Brain microvascular endothelial cell (primary cell): ENCODE measurements at regions not wholly inside any gene's neighbourhood (a gene's known extent, or its start where the extent isn't known, plus 50 kb on each side); places are given as distances from the start of the nearest gene placed in this dataset.

Experiments used
- DNase-seq: peaks from one replicate; pipeline ENCODE4 v3.0.0-alpha.2; 2020
- H3K27ac ChIP-seq: fragments of 250-450 bp; sonication (Bioruptor Pico); 2 replicates; pipeline ENCODE4 v1.5.1; 2020; ENCODE audit warnings: mild to moderate bottlenecking, moderate library complexity
- H3K27me3 ChIP-seq: fragments of 250-450 bp; sonication (Bioruptor Pico); replicated peaks from 2 replicates; pipeline ENCODE4 v1.5.1; 2020; ENCODE audit warnings: mild to moderate bottlenecking
- H3K36me3 ChIP-seq: fragments of 250-450 bp; sonication (Bioruptor Pico); replicated peaks from 2 replicates; pipeline ENCODE4 v1.5.1; 2020; ENCODE audit warnings: mild to moderate bottlenecking
- H3K4me3 ChIP-seq: 2 replicates; pipeline ENCODE4 v1.5.1; 2011; ENCODE audit warnings: low read depth, mild to moderate bottlenecking, control low read depth, low read length, moderate library complexity
- CTCF ChIP-seq: IDR thresholded peaks from 2 replicates; pipeline ENCODE4 v1.5.1; 2011; ENCODE audit warnings: low read depth, mild to moderate bottlenecking, moderate library complexity, low read length, control low read depth, inconsistent platforms; ENCODE audit errors: missing control alignments
- in situ Hi-C: cut with HindIII; loops from 2 replicates; pipeline ENCODE4 v1.10.0; 2017; ENCODE audit warnings: low sequenced_read_pairs, low pct_ligation_motif_present

- Histone ChIP-seq H3K27ac (no peak overlapping the region), H3K36me3 (no peaks in the 10 kb centered on the region), H3K27me3 (no peaks in the 10 kb centered on the region), H3K4me3 (no peak overlapping the region)
- in situ Hi-C loops, result no loop called here
- no peak for DNase-seq
- no peak for TF ChIP-seq CTCF
These were observed 335.6 kb upstream of the NOVA1 start for GRCh38 chr14:26933431-26933830.

GRCh38 chr14:26934151-26934550 is 336.3 kb upstream of the NOVA1 start:
- H3K36me3 ChIP-seq, result no peaks in the 10 kb centered on the region

GRCh38 chr14:26935733-26936132 is 337.9 kb upstream of the NOVA1 start:
- TF ChIP-seq CTCF, result no peak
- H3K4me3 ChIP-seq, result no peak overlapping the region
- in situ Hi-C loops, result no loop called here
- no peak overlapping the region for H3K27ac ChIP-seq
- H3K27me3 ChIP-seq, result no peaks in the 10 kb centered on the region
- H3K36me3 ChIP-seq, result no peaks in the 10 kb centered on the region
- no peak for DNase-seq

More at GRCh38 chr14:26934151-26934550, 336.3 kb upstream of the NOVA1 start:
- DNase-seq, result no peak
- TF ChIP-seq CTCF, result no peak
- H3K4me3 ChIP-seq, result no peak overlapping the region
- H3K27ac ChIP-seq, result no peak overlapping the region
- in situ Hi-C loops, result no loop called here
- H3K27me3 ChIP-seq, result no peaks in the 10 kb centered on the region

- in situ Hi-C loops, result no loop called here
- Histone ChIP-seq H3K4me3 (no peak overlapping the region), H3K36me3 (no peaks in the 10 kb centered on the region), H3K27ac (no peak overlapping the region), H3K27me3 (no peaks in the 10 kb centered on the region)
- TF ChIP-seq CTCF, result no peak
- no peak for DNase-seq
These were observed 340.2 kb upstream of the NOVA1 start for GRCh38 chr14:26938054-26938453.

GRCh38 chr14:26939755-26940154 is 341.9 kb upstream of the NOVA1 start:
- no peaks in the 10 kb centered on the region for H3K27me3 ChIP-seq
- in situ Hi-C loops, result no loop called here
- no peaks in the 10 kb centered on the region for H3K36me3 ChIP-seq
- H3K4me3 ChIP-seq, result no peak overlapping the region
- no peak overlapping the region for H3K27ac ChIP-seq
- DNase-seq, result no peak
- no peak for TF ChIP-seq CTCF

GRCh38 chr14:26941521-26941920 is 343.7 kb upstream of the NOVA1 start:
- Histone ChIP-seq H3K27ac (no peak overlapping the region), H3K36me3 (no peaks in the 10 kb centered on the region), H3K4me3 (no peak overlapping the region), H3K27me3 (no peaks in the 10 kb centered on the region)
- no peak for DNase-seq
- no peak for TF ChIP-seq CTCF
- in situ Hi-C loops, result no loop called here
